LNCaP clone FGC (cell line): ENCODE measurements at regions not wholly inside any gene's neighbourhood (a gene's known extent, or its start where the extent isn't known, plus 50 kb on each side); places are given as distances from the start of the nearest gene placed in this dataset.

Source experiments
- DNase-seq: peaks from one replicate; pipeline ENCODE4 v3.0.0-alpha.2; 2011; ENCODE audit warnings: low read depth
- H3K4me3 ChIP-seq: 2 replicates; pipeline ENCODE4 v1.5.1; 2011; ENCODE audit warnings: mild to moderate bottlenecking, low read depth, low read length, control low read depth
- CTCF ChIP-seq: IDR thresholded peaks from 2 replicates; pipeline ENCODE4 v1.5.1; 2012; ENCODE audit warnings: mild to moderate bottlenecking; ENCODE audit not compliant: control insufficient read depth, insufficient read depth; ENCODE audit errors: extremely low read depth

GRCh38 chr18:40651163-40651562, 1303.9 kb upstream of the PIK3C3 start:
- no peak for DNase-seq
- no peak overlapping the region for H3K4me3 ChIP-seq
- no peak for TF ChIP-seq CTCF

- DNase-seq, result no peak
These were observed 1312.3 kb upstream of the PIK3C3 start for GRCh38 chr18:40642692-40643229.

GRCh38 chr18:40631319-40631718, 1323.7 kb upstream of the PIK3C3 start:
- TF ChIP-seq CTCF, result no peak
- DNase-seq, result no peak
- no peak overlapping the region for H3K4me3 ChIP-seq

More at GRCh38 chr18:40642692-40643229, 1312.3 kb upstream of the PIK3C3 start:
- H3K4me3 ChIP-seq, result no peak overlapping the region
- TF ChIP-seq CTCF, result no peak

- DNase-seq, result no peak
- no peak overlapping the region for H3K4me3 ChIP-seq
- no peak for TF ChIP-seq CTCF
These were observed 1324.5 kb upstream of the PIK3C3 start for GRCh38 chr18:40630496-40630895.

- no peak for DNase-seq
These were observed 1330.1 kb upstream of the PIK3C3 start for GRCh38 chr18:40624959-40625358.

GRCh38 chr18:40613721-40614120, 1341.3 kb upstream of the PIK3C3 start:
- TF ChIP-seq CTCF, result no peak
- no peak for DNase-seq
- no peak overlapping the region for H3K4me3 ChIP-seq

More at GRCh38 chr18:40624959-40625358, 1330.1 kb upstream of the PIK3C3 start:
- no peak overlapping the region for H3K4me3 ChIP-seq
- TF ChIP-seq CTCF, result no peak

GRCh38 chr18:40612356-40612755, 1342.7 kb upstream of the PIK3C3 start:
- no peak for DNase-seq
- no peak for TF ChIP-seq CTCF
- no peak overlapping the region for H3K4me3 ChIP-seq
